ENCODE measurements at regions not wholly inside any gene's neighbourhood (a gene's known extent, or its start where the extent isn't known, plus 50 kb on each side); places are given as distances from the start of the nearest gene placed in this dataset.
"Not testable (repeated sequence)": the region's sequence is repeated elsewhere in the genome, so short reads cannot be mapped to it uniquely, and the experiment has no call there.

- H3K4me3 ChIP-seq (replicated peaks; ENCODE audit: low read depth, low read length) = no peak overlapping the region
- DNase-seq (ENCODE audit: extremely low read depth, insufficient read length) = no peak
- H3K36me3 ChIP-seq (ENCODE audit: control insufficient read depth, insufficient read depth, low read length) = no peaks in the 10 kb centered on the region
- H3K27me3 ChIP-seq (replicated peaks; ENCODE audit: control insufficient read depth, insufficient read depth, low read length) = no peaks in the 10 kb centered on the region
- TF ChIP-seq, protein P1, sequence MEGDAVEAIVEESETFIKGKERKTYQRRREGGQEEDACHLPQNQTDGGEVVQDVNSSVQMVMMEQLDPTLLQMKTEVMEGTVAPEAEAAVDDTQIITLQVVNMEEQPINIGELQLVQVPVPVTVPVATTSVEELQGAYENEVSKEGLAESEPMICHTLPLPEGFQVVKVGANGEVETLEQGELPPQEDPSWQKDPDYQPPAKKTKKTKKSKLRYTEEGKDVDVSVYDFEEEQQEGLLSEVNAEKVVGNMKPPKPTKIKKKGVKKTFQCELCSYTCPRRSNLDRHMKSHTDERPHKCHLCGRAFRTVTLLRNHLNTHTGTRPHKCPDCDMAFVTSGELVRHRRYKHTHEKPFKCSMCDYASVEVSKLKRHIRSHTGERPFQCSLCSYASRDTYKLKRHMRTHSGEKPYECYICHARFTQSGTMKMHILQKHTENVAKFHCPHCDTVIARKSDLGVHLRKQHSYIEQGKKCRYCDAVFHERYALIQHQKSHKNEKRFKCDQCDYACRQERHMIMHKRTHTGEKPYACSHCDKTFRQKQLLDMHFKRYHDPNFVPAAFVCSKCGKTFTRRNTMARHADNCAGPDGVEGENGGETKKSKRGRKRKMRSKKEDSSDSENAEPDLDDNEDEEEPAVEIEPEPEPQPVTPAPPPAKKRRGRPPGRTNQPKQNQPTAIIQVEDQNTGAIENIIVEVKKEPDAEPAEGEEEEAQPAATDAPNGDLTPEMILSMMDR (IDR thresholded peaks at IDR 0.05; ENCODE audit: insufficient read depth, low read length, poor library complexity, severe bottlenecking) = no peak
These were observed 309.7 kb downstream of the GUCY2F start for GRCh38 chrX:109172091-109172602.

DNA sequence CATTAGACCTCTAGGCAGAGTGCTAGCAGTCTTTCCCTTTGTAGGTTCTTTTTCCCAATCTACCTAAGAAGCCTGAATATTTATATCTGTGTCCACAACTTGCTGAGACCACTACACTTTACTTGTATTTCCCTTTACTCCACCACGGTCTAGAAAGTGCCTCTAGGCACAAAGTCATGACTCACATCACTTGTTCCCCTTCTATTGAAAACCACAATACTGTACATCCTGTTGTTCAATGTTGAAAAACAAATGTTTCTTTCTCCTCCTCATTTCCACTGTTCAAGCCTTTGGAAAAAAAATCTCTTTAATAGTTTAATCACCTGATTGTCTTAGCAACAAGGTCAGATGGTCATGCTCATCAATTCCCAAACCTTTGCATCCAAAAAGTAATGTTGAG, 326.7 kb downstream of the GUCY2F start:
- H3K27me3 ChIP-seq (replicated peaks; ENCODE audit: control insufficient read depth, insufficient read depth, low read length) = no peaks in the 10 kb centered on the region
- H3K4me3 ChIP-seq (replicated peaks; ENCODE audit: low read depth, low read length) = no peak overlapping the region
- no peak for DNase-seq (ENCODE audit: extremely low read depth, insufficient read length)
- TF ChIP-seq, protein P1 (IDR thresholded peaks at IDR 0.05; ENCODE audit: insufficient read depth, low read length, poor library complexity, severe bottlenecking) = no peak
- H3K36me3 ChIP-seq (ENCODE audit: control insufficient read depth, insufficient read depth, low read length) = no peaks in the 10 kb centered on the region

DNA sequence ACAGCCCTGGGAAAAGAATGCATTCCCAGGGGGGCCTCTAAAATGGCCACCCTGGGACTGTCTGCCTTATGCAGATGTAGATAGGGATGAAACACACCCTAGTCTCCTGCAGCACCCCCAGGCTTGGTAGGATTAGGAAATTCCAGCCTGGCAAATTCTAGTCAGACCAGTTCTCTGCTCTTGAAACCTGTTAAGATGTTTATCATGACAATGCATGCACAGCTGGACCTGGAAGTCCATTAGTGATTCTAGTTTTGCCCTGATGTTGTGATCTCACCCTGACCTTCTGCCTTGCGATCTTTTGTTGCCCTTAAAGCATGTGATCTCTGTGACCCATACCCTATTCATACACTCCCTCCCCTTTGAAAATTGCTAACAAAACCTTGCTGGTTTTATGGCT, 337.7 kb downstream of the GUCY2F start:
- not testable (repeated sequence) for H3K4me3 ChIP-seq (replicated peaks; ENCODE audit: low read depth, low read length); H3K27me3 ChIP-seq (replicated peaks; ENCODE audit: control insufficient read depth, insufficient read depth, low read length); DNase-seq (ENCODE audit: extremely low read depth, insufficient read length)

DNA sequence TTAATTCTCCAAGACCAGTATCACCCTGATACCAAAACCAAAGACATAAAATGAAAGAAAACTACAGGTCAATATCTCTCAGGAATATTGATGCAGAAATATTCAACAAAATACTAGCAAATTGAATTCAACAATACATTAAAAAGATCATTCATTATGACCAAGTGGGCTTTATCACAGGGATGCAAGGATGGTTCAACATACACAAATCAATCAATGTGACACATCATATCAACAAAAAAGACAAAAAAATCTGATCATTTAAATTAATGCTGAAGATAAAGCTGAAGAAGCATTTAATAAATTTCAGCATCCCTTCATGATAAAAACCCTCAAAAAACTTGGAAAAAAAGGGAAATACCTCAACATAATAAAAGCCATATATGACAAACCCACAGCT, 341.4 kb downstream of the GUCY2F start:
- TF ChIP-seq, protein P1 (IDR thresholded peaks at IDR 0.05; ENCODE audit: insufficient read depth, low read length, poor library complexity, severe bottlenecking) = no peak
- Histone ChIP-seq H3K36me3 (ENCODE audit: control insufficient read depth, insufficient read depth, low read length) (no peaks in the 10 kb centered on the region), H3K4me3 (replicated peaks; ENCODE audit: low read depth, low read length) (no peak overlapping the region), H3K27me3 (replicated peaks; ENCODE audit: control insufficient read depth, insufficient read depth, low read length) (no peaks in the 10 kb centered on the region)
- no peak for DNase-seq (ENCODE audit: extremely low read depth, insufficient read length)

More for the DNA sequence above, 337.7 kb downstream of the GUCY2F start:
- H3K36me3 ChIP-seq (ENCODE audit: control insufficient read depth, insufficient read depth, low read length) = not testable (repeated sequence)

- no peaks in the 10 kb centered on the region for H3K27me3 ChIP-seq (replicated peaks; ENCODE audit: control insufficient read depth, insufficient read depth, low read length)
- DNase-seq (ENCODE audit: extremely low read depth, insufficient read length) = no peak
- no peak overlapping the region for H3K4me3 ChIP-seq (replicated peaks; ENCODE audit: low read depth, low read length)
- TF ChIP-seq, protein P1 (IDR thresholded peaks at IDR 0.05; ENCODE audit: insufficient read depth, low read length, poor library complexity, severe bottlenecking) = no peak
- H3K36me3 ChIP-seq (ENCODE audit: control insufficient read depth, insufficient read depth, low read length) = no peaks in the 10 kb centered on the region
These were observed 347.1 kb downstream of the GUCY2F start for GRCh38 chrX:109134777-109135176.

DNA sequence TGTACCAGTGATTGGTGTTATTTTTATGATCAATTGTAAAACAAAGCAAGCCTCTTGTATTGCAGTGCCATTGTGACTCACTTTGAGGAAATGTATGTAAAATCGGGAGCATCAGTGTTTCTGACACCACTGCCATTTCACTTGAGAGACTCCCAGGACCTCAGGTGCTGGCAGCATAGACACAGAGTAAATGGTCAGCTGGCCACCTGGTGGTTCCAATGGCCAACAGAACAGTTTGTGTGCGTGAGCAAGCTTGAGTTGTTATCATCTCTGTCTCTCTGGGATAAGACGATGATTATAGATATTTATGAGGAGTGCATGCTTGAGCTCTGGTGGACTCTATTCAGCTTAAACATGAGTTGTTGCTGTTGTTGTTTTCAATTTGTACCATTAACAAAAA, 356.6 kb downstream of the GUCY2F start:
- no peaks in the 10 kb centered on the region for H3K36me3 ChIP-seq (ENCODE audit: control insufficient read depth, insufficient read depth, low read length)
- H3K4me3 ChIP-seq (replicated peaks; ENCODE audit: low read depth, low read length) = no peak overlapping the region
- no peaks in the 10 kb centered on the region for H3K27me3 ChIP-seq (replicated peaks; ENCODE audit: control insufficient read depth, insufficient read depth, low read length)
- TF ChIP-seq, protein P1 (IDR thresholded peaks at IDR 0.05; ENCODE audit: insufficient read depth, low read length, poor library complexity, severe bottlenecking) = no peak
- no peak for DNase-seq (ENCODE audit: extremely low read depth, insufficient read length)

All from GM06990 (cell line).